ENCODE measurements at regions not wholly inside any gene's neighbourhood (a gene's known extent, or its start where the extent isn't known, plus 50 kb on each side); places are given as distances from the start of the nearest gene placed in this dataset.

DNA sequence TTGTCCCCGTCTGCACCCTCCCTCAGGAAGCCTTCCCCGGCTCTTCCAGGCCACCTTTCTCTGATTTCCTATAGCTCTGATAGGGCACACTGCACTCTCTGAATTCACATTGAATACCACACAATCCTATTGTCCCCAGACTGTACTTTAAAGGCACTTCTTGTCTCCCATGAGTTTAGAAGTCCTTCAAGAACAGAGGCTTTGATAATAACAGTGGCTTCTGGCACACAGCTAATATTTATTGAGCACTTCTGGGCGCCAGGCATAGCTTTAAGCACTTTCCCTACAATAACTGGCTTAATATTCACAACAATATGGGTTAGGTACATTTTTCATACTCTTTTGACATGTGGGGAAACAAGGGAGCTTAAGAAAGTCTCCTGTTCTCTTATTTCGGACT lies 169.7 kb upstream of the IRX6 start:
- no peak for DNase-seq (ENCODE audit: low spot score)

DNA sequence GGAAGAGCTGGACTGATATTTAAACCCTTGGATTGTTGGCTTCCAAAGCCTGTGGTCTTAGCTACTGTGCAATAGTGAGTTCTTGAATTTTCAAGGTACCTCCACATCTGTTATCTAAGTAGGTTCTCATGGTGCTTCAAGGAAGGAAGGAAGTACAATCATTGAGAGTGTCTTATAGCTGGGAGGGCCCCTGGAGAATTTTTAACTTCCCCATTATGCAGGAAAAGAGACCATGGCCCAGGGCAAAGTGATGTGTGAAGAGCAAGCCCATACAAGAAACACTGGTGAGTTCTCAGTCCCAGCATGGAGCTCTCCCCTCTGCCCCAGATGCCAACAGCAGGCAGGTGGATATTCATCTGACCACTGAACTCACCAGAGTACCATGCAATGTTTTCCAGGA lies 169.0 kb upstream of the IRX6 start:
- DNase-seq (ENCODE audit: low spot score): no peak

DNA sequence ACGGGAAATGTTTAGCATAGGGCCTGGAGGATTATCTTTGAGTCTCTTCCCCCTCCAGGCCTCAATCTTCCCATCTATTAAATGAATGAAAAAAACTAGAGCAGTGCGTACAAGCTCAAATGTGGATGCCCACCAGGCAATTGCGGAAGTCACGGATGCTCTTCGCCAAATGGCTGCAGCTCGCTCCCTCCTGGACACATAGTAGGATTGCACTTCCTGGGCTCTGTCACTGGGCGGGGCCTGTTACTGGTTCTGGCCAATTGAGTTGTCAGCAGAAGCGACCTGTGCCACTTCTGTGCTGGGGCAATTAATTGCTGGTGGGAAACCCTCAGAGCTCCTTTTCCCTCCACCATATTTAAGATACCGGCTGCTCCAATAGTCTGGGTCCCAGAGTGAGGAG lies 168.2 kb upstream of the IRX6 start:
- no peak for DNase-seq (ENCODE audit: low spot score)

DNA sequence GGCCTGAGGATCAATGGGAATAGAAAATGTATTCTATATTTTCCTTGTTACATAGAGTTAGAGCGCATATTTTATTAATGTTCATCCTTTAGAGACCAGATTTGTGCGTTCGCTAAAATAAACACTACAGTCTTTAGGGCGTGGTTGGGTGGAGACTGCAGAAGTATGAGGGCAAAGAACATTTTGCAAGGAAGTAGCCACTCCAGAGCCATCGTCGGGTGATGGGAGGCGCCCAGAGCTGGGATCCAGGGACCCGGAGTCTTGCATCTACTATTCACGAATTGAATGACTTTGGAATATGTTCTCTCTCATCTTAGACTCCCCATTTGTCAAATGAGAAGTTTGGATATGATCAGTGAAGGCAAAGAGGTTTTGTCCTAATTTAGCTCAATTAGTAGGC lies 154.2 kb upstream of the IRX6 start:
- DNase-seq (ENCODE audit: low spot score): no peak

DNA sequence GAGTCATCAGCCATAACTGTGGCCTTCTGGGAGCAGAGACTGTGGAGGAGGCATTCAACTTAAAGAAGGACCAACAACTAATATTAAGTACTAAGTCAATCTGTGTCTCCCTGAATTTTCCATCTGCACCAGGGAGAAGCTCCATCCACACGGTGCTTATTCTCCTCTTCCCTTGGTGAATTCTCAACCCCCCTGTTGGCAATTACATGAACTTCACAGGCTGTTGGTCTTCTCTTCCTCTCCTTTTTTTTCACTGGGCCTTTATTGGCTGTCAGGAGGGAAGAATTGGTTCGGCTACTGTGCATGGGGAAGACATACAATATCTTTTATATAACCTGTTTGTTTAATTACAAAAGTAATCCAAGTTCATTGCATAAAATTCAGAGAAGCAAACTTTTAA lies 152.8 kb upstream of the IRX6 start:
- no peak for DNase-seq (ENCODE audit: low spot score)

DNA sequence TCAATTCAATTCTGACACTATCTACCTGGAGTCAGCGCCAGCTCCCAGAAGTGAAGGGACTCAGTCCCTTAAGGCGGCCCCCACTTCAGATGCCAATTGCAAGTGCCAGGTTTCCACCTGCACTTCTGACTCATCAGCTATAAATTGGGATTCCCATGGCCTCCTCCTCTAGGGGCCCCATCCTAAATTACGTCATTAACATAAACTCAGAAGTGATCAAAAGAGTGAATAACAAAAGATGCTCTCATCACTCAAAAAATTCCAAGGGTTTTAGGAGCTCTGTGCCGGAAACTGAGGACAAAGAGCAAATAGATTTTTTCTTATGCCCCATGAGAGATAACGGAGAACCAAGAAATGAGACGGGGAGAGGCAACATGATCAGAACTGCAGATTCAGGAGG lies 148.6 kb upstream of the IRX6 start:
- DNase-seq (ENCODE audit: low spot score): no peak

DNA sequence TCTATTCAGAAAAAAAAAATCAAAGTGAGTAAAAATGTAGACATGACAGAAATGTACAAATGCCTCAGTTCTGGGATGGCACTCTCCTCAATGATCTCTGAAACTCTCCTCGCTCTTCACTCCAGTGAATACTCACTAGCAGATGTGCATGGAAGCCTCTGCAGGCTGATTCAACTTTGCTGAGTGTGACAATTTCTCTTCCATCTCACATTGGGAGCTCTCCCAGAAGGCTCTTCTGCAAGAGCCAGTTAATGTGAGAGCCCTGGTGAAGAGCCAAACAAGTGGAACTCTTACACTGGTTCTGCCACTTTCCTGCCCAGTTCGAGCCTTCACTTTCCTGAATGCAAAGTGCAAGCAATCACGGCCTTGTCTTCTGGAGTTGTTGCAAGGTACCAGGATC lies 147.1 kb upstream of the IRX6 start:
- DNase-seq (ENCODE audit: low spot score): no peak

DNA sequence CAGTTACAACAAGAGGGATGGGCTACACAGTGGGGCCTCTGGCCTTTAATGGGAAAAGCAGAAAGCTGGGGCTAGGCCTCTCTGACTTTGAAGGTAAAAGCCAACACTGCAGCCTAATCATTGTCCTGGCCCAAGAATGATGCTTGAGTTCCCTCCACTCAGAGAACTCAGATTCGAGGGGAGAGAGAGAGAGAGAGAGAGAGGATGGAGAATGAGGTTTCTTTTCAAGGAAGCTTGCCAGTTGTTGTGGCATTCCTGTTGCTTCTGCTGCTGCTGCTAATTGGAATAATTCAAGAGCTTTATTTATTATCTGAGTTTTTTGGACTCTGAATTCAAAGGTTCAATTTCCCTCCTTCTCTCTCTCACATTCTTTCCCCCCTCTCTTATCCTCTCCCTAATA lies 144.6 kb upstream of the IRX6 start:
- no peak for DNase-seq (ENCODE audit: low spot score)

DNA sequence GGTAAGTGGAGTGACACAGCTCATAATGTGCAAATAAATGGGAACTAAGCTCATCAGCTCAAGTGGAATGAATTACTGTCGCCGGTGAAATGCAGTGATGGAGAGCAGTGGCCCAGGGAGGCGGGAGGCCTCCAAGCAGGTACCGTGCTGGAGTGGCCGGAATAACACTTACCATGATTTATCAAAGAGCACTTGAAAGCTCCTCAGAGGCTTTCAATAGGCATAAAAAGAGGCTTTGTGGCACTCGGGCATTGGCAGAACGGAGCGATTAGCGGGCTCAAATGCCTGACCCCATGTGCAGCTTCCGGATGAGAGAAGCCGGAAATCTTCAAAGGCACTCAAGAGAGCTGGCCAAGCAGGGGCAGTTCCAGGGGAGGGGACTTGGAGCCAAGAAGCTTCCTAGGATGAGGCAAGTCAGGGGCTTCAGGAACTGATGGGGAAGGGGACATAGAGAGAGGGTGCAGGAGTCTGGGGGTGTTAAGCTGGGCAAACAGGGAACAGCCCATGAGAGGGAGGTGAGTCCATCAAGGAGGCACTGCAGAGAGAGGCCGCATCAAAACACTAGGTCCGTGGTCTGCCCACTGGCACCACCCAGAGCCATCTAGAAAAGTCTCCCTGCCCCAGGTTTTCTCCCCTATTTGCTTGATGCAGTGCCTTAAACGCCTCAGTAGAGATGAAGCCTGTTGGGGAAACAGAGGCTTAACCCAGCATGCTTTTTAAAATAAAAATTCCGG lies 144.0 kb upstream of the IRX6 start:
- DNase-seq (ENCODE audit: low spot score): no peak

DNA sequence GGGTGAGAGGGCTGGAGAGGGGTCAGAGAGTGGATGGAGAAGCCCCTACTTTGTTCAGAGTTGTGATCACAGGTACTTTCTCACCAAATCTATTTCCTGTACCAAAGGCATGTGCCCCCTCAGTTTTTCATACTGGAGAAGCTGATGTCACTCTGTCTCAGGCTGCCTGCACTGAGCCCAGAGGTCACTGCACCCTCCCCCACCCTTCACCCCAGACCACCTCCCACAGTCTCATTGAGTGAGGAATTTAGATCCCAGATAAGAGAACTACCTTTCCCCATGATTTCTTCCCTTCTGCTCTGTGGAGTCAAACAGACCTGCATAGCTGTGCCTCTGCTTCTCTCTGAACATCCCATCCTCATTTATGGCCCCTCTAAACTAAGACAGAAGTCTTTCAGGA lies 140.0 kb upstream of the IRX6 start:
- DNase-seq (ENCODE audit: low spot score): no peak

DNA sequence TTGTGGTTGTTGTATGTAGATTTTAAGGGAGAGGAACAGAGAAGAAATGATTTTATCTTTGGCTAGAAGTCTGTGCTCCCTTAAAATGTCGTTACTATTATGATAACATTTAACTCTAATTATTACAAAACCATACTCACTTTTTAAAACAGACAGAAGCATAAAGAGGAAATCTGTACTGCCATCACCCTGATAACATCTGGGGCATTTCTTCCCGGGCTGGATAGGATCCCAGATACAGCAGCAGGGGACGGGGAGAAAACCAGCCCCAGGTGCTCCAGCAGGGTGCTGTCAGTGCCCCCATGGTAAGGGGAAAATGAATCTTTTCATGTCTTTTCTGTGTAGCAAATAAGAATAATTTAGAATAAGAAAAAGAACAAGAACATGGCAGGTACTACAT lies 139.4 kb upstream of the IRX6 start:
- DNase-seq (ENCODE audit: low spot score): no peak

DNA sequence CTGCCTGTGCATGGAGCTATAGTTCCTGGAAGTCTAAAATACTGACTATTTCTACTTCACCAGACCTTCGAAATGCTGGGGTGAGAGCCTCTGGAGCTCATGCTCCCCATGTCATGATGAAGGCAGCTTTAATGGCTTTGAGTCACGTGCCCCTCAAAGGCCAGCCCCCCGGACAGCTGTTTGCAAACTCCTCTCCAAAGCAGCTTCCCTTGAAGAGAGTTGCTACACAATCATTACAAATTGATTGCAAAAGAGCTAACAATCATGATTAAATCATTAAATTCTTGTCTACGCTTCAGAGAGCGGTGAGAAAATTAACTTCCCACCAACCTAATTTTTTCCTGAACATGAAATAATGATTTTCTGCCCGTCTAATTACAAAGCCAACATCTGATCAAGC lies 134.8 kb upstream of the IRX6 start:
- DNase-seq (ENCODE audit: low spot score): no peak

DNA sequence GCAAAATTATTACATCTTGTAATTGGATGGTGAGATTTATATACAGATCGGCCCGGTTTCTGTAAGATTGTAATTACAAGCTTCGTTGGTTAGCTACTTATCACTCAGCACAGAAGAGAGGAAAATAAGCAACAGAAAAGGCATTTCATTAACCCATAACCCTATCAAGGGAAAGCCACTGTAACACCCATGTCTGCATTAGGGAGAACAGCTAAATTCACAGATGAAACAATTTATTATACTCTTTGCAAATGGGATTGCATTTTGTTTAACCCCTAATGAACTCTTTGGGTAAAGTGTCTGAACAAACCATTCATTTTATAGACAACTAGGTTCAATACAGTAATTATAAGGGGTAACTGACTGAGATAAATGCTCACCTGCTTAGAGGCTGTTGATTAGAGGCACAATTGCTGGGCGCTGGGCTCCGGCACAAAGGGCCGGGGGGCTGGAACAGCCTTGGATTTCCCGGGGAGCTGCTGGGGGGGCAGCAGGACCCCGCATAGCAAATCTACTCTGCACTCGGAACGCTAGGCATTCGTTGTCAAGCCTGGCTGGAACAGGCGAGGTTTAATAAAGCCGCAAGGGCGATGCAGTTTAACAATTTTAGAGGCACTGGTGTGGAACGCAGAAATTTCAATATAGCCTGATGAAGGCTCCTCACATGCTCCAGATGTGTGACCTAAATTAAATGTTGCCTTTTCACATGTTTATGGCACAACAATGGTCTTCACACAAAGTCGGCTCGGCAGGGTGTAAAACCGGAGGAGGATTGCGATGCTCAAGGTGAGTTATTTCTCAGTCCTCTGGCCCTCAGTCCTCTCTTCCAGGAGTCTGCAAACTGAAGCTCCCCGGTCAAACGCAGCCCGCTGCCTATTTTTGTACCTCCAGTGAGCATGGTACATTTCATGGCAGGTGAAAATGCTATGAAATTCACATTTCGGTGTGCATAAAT lies 134.0 kb upstream of the IRX6 start:
- DNase-seq (ENCODE audit: low spot score): no peak

DNA sequence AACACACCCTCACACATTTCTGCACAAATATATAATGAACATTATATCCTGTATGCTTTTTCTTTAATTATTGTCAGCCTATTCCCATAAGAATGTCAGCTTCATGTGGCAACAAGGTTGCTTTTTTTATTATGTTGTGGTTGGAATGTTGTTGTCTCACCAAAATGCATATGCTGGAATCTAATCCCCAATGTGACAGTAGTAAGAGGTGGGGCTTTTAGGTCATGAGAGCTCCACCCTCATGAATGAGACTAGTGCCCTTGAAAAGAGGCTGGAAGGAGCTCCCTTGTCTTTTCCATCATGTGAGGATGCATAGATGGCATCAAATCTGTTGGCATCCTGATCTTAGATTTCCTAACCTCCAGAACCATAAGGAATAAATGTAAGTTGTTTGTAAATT lies 131.3 kb upstream of the IRX6 start:
- DNase-seq (ENCODE audit: low spot score): no peak

DNA sequence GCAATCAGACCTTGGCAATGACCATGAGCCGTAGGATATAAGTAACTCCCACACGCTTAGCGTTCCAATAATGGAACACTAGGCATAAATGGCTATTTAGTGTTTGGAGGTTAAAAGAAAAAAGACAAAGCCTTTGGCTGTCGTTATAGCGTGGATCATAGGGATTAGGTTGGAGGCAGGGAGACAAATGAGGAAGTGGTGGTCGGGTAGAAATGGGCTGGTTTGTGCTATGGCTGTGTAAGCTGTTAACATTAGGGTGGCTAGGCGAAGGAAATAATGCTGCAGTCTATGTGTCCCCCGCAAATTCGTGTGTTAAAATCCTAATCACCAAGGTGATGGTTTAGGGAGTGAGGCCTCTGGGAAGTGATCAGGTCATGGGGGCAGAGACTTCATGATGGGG lies 120.4 kb upstream of the IRX6 start:
- DNase-seq (ENCODE audit: low spot score): no peak

DNA sequence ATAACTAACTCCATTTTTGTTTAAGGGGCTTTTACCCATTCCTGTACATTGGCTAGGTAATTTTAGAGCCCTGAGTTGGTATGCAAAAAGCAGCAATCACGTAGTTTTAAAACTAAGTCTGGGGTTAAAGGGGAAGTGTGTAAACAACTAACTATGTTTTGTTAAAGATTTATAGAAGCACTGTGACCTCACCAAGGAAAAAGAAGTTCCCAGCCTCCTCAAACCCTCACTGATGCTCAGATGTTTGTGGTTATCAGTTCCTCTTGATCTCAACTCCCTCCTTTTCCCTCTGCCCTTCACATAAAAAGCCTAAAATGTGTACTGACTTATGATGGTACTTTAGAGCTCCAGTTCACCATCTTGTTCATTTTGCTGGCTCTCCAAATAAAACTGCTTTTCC lies 119.9 kb upstream of the IRX6 start:
- no peak for DNase-seq (ENCODE audit: low spot score)

DNA sequence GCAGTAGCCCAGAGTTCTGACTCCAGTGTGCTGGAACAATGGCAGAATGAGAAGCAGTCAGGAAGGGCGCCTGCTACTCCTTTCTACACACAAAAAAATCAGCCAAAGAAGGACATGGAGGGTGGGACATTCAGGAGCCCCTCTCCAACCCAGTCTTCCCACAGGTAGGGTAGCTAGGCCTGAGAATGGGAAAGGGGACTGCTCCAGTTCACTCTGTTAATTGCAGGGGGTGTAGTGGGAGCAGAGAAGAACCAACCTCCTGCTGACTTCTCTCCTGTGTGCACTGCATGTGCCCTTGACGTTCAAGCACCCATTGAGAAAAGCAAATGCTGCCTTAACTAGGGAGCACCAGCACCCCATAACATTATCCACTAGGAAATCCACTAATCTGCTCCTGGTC lies 119.1 kb upstream of the IRX6 start:
- DNase-seq (ENCODE audit: low spot score): no peak

DNA sequence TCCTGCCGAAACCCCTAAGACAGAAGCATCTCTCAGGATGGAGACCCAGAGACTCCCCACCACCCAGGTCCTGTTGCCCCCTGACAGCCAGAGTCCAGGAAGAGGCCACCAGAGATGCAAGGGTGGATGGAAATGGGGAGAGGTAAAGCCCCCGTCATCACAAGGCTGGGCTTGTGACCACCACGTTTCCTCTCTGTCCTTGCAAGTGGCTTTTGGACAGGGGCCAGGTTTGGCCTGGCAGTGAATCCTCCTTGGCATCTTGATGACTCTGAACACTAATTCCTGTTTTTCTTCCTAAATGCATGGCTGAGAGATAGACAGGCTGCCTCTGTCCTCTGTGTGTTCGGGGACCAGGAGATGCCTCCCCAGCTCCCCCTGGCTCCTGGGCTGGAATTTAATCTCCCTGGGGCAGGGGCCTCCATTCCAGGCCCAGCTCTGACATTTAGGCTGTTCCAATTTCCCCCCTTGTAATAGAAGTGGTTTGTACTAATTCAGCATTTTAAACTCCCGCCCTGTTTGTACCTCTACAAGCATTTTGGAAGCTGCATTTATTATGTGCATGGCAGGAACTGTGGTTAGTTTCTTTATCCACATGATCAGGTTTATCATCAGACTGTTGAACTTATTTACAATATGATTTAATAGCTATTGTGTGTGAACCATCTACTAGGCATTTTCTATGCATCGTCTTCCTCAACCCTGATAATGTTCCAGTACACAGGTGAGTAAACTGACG lies 116.1 kb upstream of the IRX6 start:
- no peak for DNase-seq (ENCODE audit: low spot score)

DNA sequence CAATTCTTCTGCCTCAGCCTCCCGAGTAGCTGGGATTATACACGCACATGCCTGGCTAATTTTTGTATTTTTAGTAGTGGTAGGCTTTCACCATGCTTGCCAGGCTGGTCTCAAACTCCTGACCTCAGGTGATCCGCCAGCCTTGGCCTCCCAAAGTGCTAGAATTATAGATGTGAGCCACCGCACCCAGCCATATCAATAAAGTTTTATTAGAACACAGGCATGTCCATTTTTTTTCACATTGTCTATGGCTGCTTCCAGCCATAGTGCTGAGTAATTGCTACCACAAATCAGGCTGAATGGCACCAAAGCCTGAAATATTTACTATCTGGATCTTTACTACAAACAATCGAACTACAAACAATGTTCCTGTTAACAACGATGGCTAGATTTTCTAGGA lies 114.4 kb upstream of the IRX6 start:
- DNase-seq (ENCODE audit: low spot score): no peak

DNA sequence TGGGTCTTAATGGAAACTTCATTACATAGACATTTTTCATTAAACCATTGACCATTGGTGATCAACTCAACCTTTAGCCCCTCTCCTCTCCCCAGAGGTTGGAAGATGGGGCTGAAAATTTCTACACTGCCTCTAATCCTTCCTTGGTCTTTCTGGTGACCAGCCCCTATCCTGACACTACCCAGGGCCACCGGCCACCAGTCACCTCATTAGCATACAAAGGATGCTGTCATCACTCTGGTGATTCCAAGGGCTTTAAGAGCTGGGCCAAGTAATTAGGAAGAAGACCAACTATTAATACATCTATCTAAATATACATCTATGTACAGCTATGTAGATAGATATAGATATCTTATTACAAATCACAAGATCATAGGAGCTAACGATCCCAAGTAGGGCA lies 111.2 kb upstream of the IRX6 start:
- no peak for DNase-seq (ENCODE audit: low spot score)

DNA sequence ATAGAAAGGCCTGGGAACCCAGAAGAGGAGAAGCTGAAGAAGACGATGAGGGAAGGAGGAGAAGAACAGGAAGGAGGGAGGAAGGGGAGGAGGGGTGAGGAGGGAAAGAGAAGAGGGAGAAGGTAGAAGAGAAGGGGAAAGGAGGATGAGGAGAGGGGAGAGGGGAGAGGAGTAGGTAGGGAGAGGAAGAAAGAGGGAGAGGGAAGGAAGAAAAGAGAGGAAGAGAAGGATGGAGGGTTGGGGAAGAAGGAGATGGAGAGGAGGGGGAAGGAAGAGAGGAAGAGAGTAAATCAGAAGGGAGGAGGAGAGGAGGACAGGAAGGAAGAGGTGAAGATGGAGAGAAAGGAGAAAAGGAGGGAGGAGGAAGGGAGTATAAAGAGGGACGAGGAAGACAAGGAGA lies 109.6 kb upstream of the IRX6 start:
- no peak for DNase-seq (ENCODE audit: low spot score)

DNA sequence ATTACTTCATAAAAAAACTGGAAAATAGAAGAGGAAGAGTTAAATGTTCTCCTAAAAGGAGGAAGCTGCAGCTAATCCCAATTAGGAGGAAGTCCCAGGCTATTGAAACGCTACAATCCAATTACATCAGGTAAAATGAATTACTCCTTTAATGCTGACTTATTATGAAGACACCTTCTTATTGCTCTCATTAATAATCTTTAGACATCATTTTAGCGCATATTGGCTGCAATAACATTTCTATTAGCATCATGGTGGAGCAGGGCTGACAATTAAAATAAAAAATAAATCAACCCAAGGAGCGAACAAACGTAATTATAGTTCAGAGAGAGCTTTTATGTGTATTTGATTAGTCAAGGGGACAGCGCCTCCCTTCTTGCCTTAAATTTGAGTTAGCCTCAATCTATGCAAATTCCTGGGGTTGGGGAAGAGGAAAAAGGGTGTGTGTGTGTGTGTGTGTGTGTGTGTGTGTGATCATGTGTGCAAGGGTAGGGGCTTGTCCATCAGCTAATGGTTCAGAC lies 109.0 kb upstream of the IRX6 start:
- no peak for DNase-seq (ENCODE audit: low spot score)

All from mesenteric fat pad (tissue), 1 donor.